Vagina (tissue), 2 donors: ENCODE measurements at regions not wholly inside any gene's neighbourhood (a gene's known extent, or its start where the extent isn't known, plus 50 kb on each side); places are given as distances from the start of the nearest gene placed in this dataset.

ENCODE experiments used
- DNase-seq, 2 donors: peaks; one replicate each; pipeline ENCODE4 v3.0.0-alpha.2; 2017; ENCODE audit errors: extremely low spot score in 2 of 2
- H3K27ac ChIP-seq: fragments of 200-600 bp; sonication (generic); one replicate; pipeline ENCODE4 v1.5.1; 2019
- H3K27me3 ChIP-seq: fragments of 200-600 bp; sonication (generic); one replicate; pipeline ENCODE4 v1.5.1; 2019
- H3K36me3 ChIP-seq, 2 donors: fragments of 200-600 bp; sonication (generic); one replicate each; pipeline ENCODE4 v1.5.1; 2017 to 2019
- H3K4me1 ChIP-seq: fragments of 200-600 bp; sonication (generic); one replicate; pipeline ENCODE4 v1.5.1; 2019
- H3K4me3 ChIP-seq, 2 donors: fragments of 200-600 bp; sonication (generic); 1 replicate in 1 of 2; 2 replicates in 1 of 2; pipeline ENCODE4 v1.5.1; 2016 to 2019
- H3K9me3 ChIP-seq: fragments of 200-600 bp; sonication (generic); one replicate; pipeline ENCODE4 v1.5.1; 2019
- CTCF ChIP-seq, 3 experiments: fragments of 450-650 bp in 2 of 3; fragments of 200-600 bp in 1 of 3; sonication (generic) in 1 of 3; IDR thresholded peaks; one replicate each; pipeline ENCODE4 v1.5.1; 2017 to 2019; ENCODE audit warnings: antibody characterized with exemption in 3 of 3, mild to moderate bottlenecking in 2 of 3, moderate library complexity in 2 of 3
- POLR2A ChIP-seq, 2 donors: fragments of 450-650 bp; IDR thresholded peaks; one replicate each; pipeline ENCODE4 v1.6.1; 2017; ENCODE audit warnings: antibody characterized with exemption in 2 of 2, mild to moderate bottlenecking in 2 of 2, moderate library complexity in 2 of 2
- POLR2AphosphoS5 ChIP-seq, 2 donors: sonication (generic); formaldehyde crosslinking; IDR thresholded peaks; one replicate each; pipeline ENCODE4 v1.9.0; 2017; ENCODE audit warnings: antibody characterized with exemption in 2 of 2, mild to moderate bottlenecking in 2 of 2, low read depth in 1 of 2; ENCODE audit not compliant: insufficient read depth in 1 of 2
- intact Hi-C: fragments of 100-400 bp; cut with DNase I; formaldehyde crosslinking; loops from one replicate; pipeline ENCODE4 v1.15.1; 2023

- no peaks in the 10 kb centered on the region for H3K9me3 ChIP-seq
- H3K36me3 ChIP-seq, result no peaks in the 10 kb centered on the region
- no peak overlapping the region for H3K27ac ChIP-seq
- peaks cover 13% of the 10 kb centered on the region for H3K4me1 ChIP-seq
- H3K4me3 ChIP-seq, result no peak overlapping the region
- TF ChIP-seq CTCF (IDR thresholded peaks at IDR 0.05) (no peak), POLR2A (IDR thresholded peaks at IDR 0.05) (no peak), POLR2AphosphoS5 (IDR thresholded peaks at IDR 0.05; ENCODE audit: insufficient read depth in 1 of 2, low read depth in 1 of 2) (no peak)
- intact Hi-C loops, result no loop called here
- DNase-seq, result no peak
- H3K27me3 ChIP-seq, result no peaks in the 10 kb centered on the region
These were observed 120.3 kb downstream of the BDH1 start for GRCh38 chr3:197435426-197435825.

DNA sequence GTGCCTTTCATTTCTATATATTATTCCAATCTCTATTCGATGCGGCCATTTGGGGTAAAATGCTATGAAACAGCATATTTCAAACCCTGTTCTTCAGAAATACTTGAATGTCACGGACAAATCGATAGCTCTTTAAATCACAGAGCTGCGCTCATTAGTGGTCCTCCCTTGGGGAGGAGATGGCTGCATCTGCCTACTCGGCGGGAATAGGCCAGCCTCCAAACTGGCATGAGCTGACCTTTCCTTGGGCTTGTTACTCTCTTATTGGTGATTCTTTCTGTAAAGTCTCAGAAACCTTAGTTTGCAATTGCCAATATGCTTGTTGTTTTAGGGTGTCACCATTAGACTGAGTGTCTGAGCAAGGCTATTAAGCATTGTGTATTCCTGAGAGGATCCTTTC lies 120.9 kb downstream of the BDH1 start:
- intact Hi-C loops, result no loop called here
- no peak for TF ChIP-seq POLR2AphosphoS5 (IDR thresholded peaks at IDR 0.05; ENCODE audit: insufficient read depth in 1 of 2, low read depth in 1 of 2)
- no peak for TF ChIP-seq CTCF (IDR thresholded peaks at IDR 0.05)
- TF ChIP-seq POLR2A (IDR thresholded peaks at IDR 0.05), result no peak
- Histone ChIP-seq H3K27me3 (no peaks in the 10 kb centered on the region), H3K36me3 (no peaks in the 10 kb centered on the region), H3K9me3 (no peaks in the 10 kb centered on the region), H3K4me3 (no peak overlapping the region), H3K27ac (no peak overlapping the region), H3K4me1 (peaks cover 13% of the 10 kb centered on the region)
- DNase-seq, result no peak

- TF ChIP-seq POLR2AphosphoS5 (IDR thresholded peaks at IDR 0.05; ENCODE audit: insufficient read depth in 1 of 2, low read depth in 1 of 2) (no peak), CTCF (IDR thresholded peaks at IDR 0.05) (no peak), POLR2A (IDR thresholded peaks at IDR 0.05) (no peak)
- intact Hi-C loops, result no loop called here
- DNase-seq, result no peak
- Histone ChIP-seq H3K4me1 (peaks cover 28% of the 10 kb centered on the region), H3K27me3 (no peaks in the 10 kb centered on the region), H3K9me3 (no peaks in the 10 kb centered on the region), H3K4me3 (no peak overlapping the region), H3K27ac (no peak overlapping the region), H3K36me3 (no peaks in the 10 kb centered on the region)
These were observed 123.2 kb downstream of the BDH1 start for GRCh38 chr3:197432384-197433127.

DNA sequence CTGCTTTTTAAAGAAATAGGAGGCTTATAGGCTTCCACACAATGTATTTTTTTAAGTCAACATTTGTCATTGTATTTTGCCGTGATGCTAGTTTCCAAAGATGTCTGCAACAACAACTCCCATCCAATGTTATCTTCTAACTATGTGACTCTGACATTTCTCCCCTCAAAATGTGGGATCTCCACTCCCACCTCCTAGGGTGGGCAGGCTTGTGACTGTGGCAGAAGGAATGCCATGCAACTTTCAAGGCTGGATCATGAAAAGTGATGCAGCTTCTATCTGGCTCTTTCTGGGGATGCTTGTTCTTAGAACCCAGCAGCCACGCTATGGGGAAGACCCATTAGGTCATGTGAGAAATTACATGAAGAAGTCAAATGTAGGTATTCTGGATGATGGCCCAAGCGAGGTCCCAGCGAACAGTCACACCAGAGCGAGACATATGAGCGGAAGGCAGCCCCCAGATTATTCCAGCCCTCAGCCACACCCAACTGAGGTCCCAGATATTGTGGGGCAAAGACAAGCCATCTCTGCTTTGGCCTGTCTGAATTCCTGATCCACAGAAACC lies 124.3 kb downstream of the BDH1 start:
- intact Hi-C loops, result no loop called here
- Histone ChIP-seq H3K4me3 (no peak overlapping the region), H3K9me3 (no peaks in the 10 kb centered on the region), H3K27me3 (no peaks in the 10 kb centered on the region), H3K27ac (no peak overlapping the region), H3K36me3 (no peaks in the 10 kb centered on the region), H3K4me1 (peaks cover 28% of the 10 kb centered on the region)
- TF ChIP-seq POLR2AphosphoS5 (IDR thresholded peaks at IDR 0.05; ENCODE audit: insufficient read depth in 1 of 2, low read depth in 1 of 2) (no peak), CTCF (IDR thresholded peaks at IDR 0.05) (no peak), POLR2A (IDR thresholded peaks at IDR 0.05) (no peak)
- DNase-seq, result no peak

DNA sequence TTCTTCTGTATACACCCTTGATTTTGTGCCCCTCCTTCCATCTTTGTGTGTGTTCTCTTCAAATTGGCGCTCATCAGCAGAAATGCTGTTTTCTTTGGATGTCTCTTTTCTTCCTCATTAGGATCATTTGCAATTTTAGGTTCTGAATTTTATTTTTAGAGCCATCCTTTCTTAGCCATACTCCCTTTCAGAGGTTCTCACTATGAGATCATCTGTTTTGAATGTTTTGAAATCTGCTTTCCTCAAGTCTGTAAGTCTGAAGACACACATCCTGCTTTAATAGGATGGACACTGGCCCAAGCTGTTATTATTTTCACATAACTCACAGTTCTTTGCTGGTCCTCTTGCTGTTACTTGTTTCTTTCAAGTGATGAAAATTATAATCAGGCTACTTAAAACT lies 124.8 kb downstream of the BDH1 start:
- intact Hi-C loops, result no loop called here
- Histone ChIP-seq H3K9me3 (no peaks in the 10 kb centered on the region), H3K4me1 (peaks cover 28% of the 10 kb centered on the region), H3K4me3 (no peak overlapping the region), H3K27me3 (no peaks in the 10 kb centered on the region), H3K27ac (peak overlapping the region; percentile 51), H3K36me3 (no peaks in the 10 kb centered on the region)
- no peak for DNase-seq
- TF ChIP-seq POLR2A (IDR thresholded peaks at IDR 0.05) (no peak), POLR2AphosphoS5 (IDR thresholded peaks at IDR 0.05; ENCODE audit: insufficient read depth in 1 of 2, low read depth in 1 of 2) (peak in 1 of 2 donors; percentile 15), CTCF (IDR thresholded peaks at IDR 0.05) (no peak)
